Heart right ventricle (tissue), 16 donors: ENCODE measurements at regions not wholly inside any gene's neighbourhood (a gene's known extent, or its start where the extent isn't known, plus 50 kb on each side); places are given as distances from the start of the nearest gene placed in this dataset.

Experiments
- ATAC-seq, 8 donors: fragments of 200-7000 bp; cut with Tn5 transposase; one replicate each; pipeline ENCODE4 v1.9.1; 2020; ENCODE audit warnings: mild to moderate bottlenecking in 8 of 8, moderate library complexity in 8 of 8, moderate number of reproducible peaks in 1 of 8
- DNase-seq, 2 donors: peaks; one replicate each; pipeline ENCODE4 v3.0.0-alpha.2; 2020
- H3K27ac ChIP-seq, 10 donors: fragments of 200-600 bp; sonication (generic) in 2 of 10; one replicate each; pipeline versions ENCODE4 v1.5.0 to v1.8.0; 2020 to 2022; ENCODE audit warnings: mild to moderate bottlenecking in 3 of 10
- H3K27me3 ChIP-seq, 7 donors: fragments of 200-600 bp; one replicate each; pipeline ENCODE4 v1.8.0; 2021 to 2022; ENCODE audit warnings: mild to moderate bottlenecking in 2 of 7
- H3K36me3 ChIP-seq, 9 donors: fragments of 200-600 bp; sonication (generic) in 1 of 9; one replicate each; pipeline versions ENCODE4 v1.5.0 to v1.8.0; 2020 to 2022; ENCODE audit warnings: mild to moderate bottlenecking in 2 of 9
- H3K4me1 ChIP-seq, 9 donors: fragments of 200-600 bp; sonication (generic) in 1 of 9; one replicate each; pipeline versions ENCODE4 v1.5.0 to v1.8.0; 2020 to 2022; ENCODE audit warnings: mild to moderate bottlenecking in 4 of 9
- H3K4me3 ChIP-seq, 10 donors: fragments of 200-600 bp; sonication (generic) in 2 of 10; one replicate each; pipeline versions ENCODE4 v1.5.0 to v1.8.0; 2020 to 2022; ENCODE audit warnings: mild to moderate bottlenecking in 7 of 10, moderate library complexity in 2 of 10
- H3K9me3 ChIP-seq, 11 donors: fragments of 200-600 bp in 10 of 11; sonication (generic) in 2 of 11; one replicate each; pipeline versions ENCODE4 v1.5.0 to v1.8.0; 2013 to 2022; ENCODE audit warnings: mild to moderate bottlenecking in 2 of 11, control low read depth in 1 of 11, moderate library complexity in 1 of 11
- WGBS, 2 donors: extraction: QIAGEN DNeasy Blood & Tissue Kit; methylation state at CpG; one replicate each; pipeline ENCODE4 v1.1.7; 2013; ENCODE audit warnings: inconsistent platforms in 1 of 2; 5-methylcytosine and 5-hydroxymethylcytosine counted together
- intact Hi-C, 10 donors: fragments of 100-400 bp; cut with DNase I; formaldehyde crosslinking; loops; one replicate each; pipeline versions ENCODE4 v1.11.1 to v1.14.2; 2022
- TF ChIP-seq, protein P1 (sequence below), 9 donors: fragments of 200-600 bp; sonication (generic) in 2 of 9; IDR thresholded peaks; one replicate each; pipeline versions ENCODE4 v1.5.0 to v1.8.0; 2021 to 2022; ENCODE audit warnings: antibody characterized with exemption in 9 of 9, mild to moderate bottlenecking in 5 of 9, moderate library complexity in 1 of 9
- donor health status: Arrhythmogenic right ventricular cardiomyopathy.
- donor health status: ischemic (EF 13 %, LVEDD 7.1; RV severe dilation, severe dysfunction).
- donor health status: healthy with polysubstance abuse.
- donor health status: DM: no; HTN: yes; CAD: no.
- donor health status: DM: no; HTN: no; CAD: no.
- donor health status: ischemic (EF 25% LVEDD 6.9; RV normal size, moderate dysfunction).
- donor health status: ischemic (EF 25% LVEDD 5.7; RV mildly dilated, moderate dysfunction).
- donor health status: healthy.
- donor health status: DM: yes; HTN: yes; CAD: no.
- donor health status: Ischemic cardiomyopathy.
- donor health status: ischemic (EF 35%, LVEDD 5.7; RV mildly dilated, moderate dysfunction).
- donor health status: nonischemic (EF 11% LVEDD 7.7; RV severe dilation, severe dysfunction).
- donor health status: DM: yes; HTN: yes; CAD: no.
- donor health status: PGD.
- donor health status: ischemic (EF 29% LVEDD 5.4; RV normal size, mild dysfunction).
- donor health status: nonischemic (EF 23%, LVEDD 6.1; RV moderate dilation, normal function).

- Histone ChIP-seq H3K27ac (no peak overlapping the region), H3K27me3 (no peaks in the 10 kb centered on the region), H3K9me3 (peaks cover 0 to 14% (median 0%) of the 10 kb centered on the region in 11 donors), H3K36me3 (no peaks in the 10 kb centered on the region), H3K4me1 (no peaks in the 10 kb centered on the region), H3K4me3 (no peak overlapping the region)
- DNase-seq (no peak), ATAC-seq (no peak)
- 84 to 85% methylated on average over 5 of the region's 5 CpGs for WGBS, 2 donors
- intact Hi-C loops = no loop called here
- TF ChIP-seq, protein P1, sequence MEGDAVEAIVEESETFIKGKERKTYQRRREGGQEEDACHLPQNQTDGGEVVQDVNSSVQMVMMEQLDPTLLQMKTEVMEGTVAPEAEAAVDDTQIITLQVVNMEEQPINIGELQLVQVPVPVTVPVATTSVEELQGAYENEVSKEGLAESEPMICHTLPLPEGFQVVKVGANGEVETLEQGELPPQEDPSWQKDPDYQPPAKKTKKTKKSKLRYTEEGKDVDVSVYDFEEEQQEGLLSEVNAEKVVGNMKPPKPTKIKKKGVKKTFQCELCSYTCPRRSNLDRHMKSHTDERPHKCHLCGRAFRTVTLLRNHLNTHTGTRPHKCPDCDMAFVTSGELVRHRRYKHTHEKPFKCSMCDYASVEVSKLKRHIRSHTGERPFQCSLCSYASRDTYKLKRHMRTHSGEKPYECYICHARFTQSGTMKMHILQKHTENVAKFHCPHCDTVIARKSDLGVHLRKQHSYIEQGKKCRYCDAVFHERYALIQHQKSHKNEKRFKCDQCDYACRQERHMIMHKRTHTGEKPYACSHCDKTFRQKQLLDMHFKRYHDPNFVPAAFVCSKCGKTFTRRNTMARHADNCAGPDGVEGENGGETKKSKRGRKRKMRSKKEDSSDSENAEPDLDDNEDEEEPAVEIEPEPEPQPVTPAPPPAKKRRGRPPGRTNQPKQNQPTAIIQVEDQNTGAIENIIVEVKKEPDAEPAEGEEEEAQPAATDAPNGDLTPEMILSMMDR (IDR thresholded peaks at IDR 0.05) = no peak
Measured at GRCh38 chr2:155125585-155126230, 427.2 kb downstream of the KCNJ3 start.

- TF ChIP-seq, protein P1 (IDR thresholded peaks at IDR 0.05) = no peak
- intact Hi-C loops = no loop called here
- Histone ChIP-seq H3K9me3 (peaks cover 0 to 18% (median 0%) of the 10 kb centered on the region in 11 donors), H3K4me3 (no peak overlapping the region), H3K27ac (no peak overlapping the region), H3K36me3 (no peaks in the 10 kb centered on the region), H3K4me1 (no peaks in the 10 kb centered on the region), H3K27me3 (no peaks in the 10 kb centered on the region)
- DNase-seq (no peak), ATAC-seq (no peak)
- 81 to 89% methylated on average over 1 of the region's 1 CpG for WGBS, 2 donors
Measured at GRCh38 chr2:155115846-155116245, 417.4 kb downstream of the KCNJ3 start.

DNA sequence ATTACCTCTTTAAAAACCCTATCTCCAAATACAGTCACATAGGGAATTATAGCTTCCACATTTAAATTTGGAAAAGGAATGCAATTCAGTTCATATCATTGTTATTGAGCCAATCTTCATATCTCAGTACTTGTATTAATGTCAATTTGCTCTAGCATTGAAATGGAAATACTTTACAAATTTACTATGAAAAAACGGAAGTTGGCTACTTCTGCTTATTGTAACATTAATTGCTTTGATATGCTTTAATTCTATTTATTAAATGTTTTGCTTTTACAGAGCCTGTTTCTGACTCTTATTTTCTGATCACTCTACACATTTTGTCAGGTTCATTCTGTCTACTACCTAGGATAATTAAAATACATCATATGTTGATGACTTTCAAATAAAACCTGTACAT, 412.6 kb downstream of the KCNJ3 start:
- Histone ChIP-seq H3K27me3 (no peaks in the 10 kb centered on the region), H3K9me3 (peaks cover 0 to 10% (median 0%) of the 10 kb centered on the region in 11 donors), H3K36me3 (no peaks in the 10 kb centered on the region), H3K4me3 (no peak overlapping the region), H3K4me1 (no peaks in the 10 kb centered on the region), H3K27ac (no peak overlapping the region)
- TF ChIP-seq, protein P1 (IDR thresholded peaks at IDR 0.05) = no peak
- 93 to 94% methylated on average over 1 of the region's 1 CpG for WGBS, 2 donors
- no peak for DNase-seq
- no peak for ATAC-seq
- intact Hi-C loops = no loop called here

DNA sequence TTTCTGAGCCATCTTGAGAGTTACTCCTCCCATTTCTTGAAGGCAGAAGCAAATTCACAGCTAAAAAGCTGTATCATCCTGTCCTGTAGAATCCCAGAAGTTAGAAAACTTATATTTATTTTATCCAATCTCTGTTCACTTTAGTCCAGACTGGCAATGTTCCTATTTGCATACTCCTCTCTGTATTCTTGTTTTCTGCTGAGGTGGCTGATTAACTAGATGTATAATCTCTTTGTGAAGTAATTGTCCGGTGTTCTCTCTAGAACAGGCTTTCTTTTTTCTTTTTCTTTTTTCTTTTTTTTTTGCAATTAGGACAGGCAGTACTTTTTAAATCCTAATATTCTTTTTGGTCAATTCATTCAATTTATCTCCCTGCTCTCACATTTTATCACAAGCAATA, 411.0 kb downstream of the KCNJ3 start:
- no peak overlapping the region for H3K27ac ChIP-seq
- 91 to 93% methylated on average over 1 of the region's 1 CpG for WGBS, 2 donors
- peaks cover 0 to 10% (median 0%) of the 10 kb centered on the region in 11 donors for H3K9me3 ChIP-seq
- TF ChIP-seq, protein P1 (IDR thresholded peaks at IDR 0.05) = no peak
- no peaks in the 10 kb centered on the region for H3K27me3 ChIP-seq
- intact Hi-C loops = no loop called here
- DNase-seq (no peak), ATAC-seq (no peak)
- H3K36me3 ChIP-seq = no peaks in the 10 kb centered on the region
- H3K4me3 ChIP-seq = no peak overlapping the region
- no peaks in the 10 kb centered on the region for H3K4me1 ChIP-seq
